ENCODE measurements at regions not wholly inside any gene's neighbourhood (a gene's known extent, or its start where the extent isn't known, plus 50 kb on each side); places are given as distances from the start of the nearest gene placed in this dataset.

DNA sequence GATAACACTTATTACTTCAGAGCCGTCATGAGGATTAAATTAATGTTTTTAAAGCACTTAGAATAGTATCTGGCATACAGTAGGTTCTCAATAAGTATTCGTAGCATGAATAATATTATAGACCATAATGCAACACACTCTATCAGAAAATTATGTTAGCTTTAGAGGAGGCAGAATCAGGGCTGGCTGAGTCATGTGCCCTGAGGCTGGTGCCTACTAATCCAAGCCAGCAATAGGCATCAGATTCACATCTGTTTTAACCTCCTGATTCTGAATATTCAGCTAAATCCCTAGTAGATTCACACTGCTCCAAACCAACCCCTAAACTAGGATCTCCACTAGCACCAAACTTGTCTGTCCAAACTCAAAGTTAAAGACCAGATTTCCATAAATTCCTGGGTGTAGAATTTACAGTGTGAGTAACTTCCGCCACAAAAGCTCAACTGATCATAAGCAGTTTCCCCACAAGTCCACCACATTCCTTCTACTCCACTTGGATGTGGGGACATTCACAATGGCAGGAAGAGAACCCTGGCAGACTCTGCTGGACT lies 170.0 kb upstream of the DAPK1 start:
- DNase-seq (ENCODE audit: low spot score), result no peak
- intact Hi-C loops (cut with DNase I), result loop anchor here (10.0 kb wide), 1 partner anchor 713 kb away; no protein-coding TSS in a partner anchor

DNA sequence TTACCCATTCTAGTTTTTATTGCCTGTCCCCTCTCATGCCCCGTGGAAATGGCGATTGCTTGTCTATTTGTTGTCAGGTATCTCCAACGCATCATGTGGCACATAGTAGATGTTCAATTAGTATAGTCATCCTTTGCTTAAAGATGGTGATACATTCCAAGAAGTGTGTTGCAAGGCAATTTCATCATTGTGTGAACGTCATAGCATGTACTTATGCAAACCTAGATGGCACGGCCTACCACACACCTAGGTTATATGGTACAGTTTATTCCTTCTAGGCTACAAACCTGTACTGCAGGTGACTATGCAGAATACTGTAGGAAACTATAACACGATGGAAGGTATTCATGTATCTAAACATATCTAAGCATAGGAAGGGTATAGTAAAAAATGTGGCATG lies 163.9 kb upstream of the DAPK1 start:
- no peak for DNase-seq (ENCODE audit: low spot score)
- intact Hi-C loops (cut with DNase I), result loop anchor here (2.0 kb wide), 1 partner anchor 323 kb away; no protein-coding TSS in a partner anchor

DNA sequence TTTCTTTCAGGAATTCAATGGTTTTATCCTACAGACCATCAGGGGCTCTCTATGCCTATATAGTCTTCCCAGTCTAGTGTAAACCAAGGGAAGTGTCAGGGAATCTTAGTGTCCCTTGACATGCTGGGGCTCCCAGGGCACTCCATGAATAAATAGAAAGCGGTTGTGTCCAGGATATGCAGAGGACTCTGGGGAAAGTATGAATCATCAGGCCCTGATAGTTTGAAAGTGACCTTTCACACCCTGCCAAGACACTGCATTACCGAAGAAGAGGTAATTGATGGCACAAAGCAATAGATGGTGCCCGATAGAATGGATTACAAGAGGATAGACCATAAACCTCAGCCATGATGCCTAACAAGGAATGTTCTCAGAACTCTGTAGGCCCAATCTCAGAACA lies 163.3 kb upstream of the DAPK1 start:
- intact Hi-C loops (cut with DNase I), result loop anchor here (2.0 kb wide), 1 partner anchor 322 kb away; no protein-coding TSS in a partner anchor
- DNase-seq (ENCODE audit: low spot score), result no peak

DNA sequence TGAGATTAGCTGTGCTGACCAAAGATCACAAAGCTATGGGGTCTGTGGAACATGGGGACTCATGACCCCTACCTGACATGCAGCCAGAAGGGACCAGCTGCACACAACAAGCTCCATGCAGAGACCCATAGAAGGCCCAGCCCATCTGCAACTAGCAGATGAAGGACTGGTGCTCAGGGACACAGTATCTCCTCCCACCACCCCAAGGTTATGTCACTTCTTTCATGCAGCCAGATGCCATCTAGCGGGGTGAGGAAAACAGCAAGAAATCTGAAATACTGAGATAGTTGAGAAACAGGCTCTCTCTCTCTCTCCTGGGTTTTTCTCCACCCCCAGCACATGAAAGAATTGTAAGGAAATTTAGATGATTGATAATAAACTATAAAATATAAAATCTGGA lies 161.3 kb upstream of the DAPK1 start:
- no peak for DNase-seq (ENCODE audit: low spot score)
- intact Hi-C loops (cut with DNase I), result no loop called here

DNA sequence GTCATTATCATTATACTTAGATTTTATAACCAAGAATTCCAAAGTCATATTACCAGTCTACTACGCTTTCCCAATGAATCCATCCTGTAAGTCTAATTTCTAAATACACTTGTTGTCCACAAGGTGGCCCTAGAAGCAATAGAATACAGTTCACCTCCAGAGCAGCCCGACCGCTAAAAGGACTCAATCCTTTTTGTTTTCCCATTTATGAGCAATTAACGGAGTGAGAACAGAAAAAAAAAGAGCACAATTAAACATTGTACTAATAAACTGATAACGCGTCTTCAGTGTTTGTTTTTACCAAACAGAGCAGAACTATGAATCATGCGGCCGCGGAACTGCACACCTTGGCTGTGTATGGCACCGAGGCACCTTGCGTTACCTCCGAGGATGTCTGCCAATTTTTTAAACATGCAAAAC lies 160.7 kb upstream of the DAPK1 start:
- intact Hi-C loops (cut with DNase I), result loop anchor here (1.0 kb wide), 1 partner anchor 326 kb away; no protein-coding TSS in a partner anchor
- DNase-seq (ENCODE audit: low spot score), result no peak

DNA sequence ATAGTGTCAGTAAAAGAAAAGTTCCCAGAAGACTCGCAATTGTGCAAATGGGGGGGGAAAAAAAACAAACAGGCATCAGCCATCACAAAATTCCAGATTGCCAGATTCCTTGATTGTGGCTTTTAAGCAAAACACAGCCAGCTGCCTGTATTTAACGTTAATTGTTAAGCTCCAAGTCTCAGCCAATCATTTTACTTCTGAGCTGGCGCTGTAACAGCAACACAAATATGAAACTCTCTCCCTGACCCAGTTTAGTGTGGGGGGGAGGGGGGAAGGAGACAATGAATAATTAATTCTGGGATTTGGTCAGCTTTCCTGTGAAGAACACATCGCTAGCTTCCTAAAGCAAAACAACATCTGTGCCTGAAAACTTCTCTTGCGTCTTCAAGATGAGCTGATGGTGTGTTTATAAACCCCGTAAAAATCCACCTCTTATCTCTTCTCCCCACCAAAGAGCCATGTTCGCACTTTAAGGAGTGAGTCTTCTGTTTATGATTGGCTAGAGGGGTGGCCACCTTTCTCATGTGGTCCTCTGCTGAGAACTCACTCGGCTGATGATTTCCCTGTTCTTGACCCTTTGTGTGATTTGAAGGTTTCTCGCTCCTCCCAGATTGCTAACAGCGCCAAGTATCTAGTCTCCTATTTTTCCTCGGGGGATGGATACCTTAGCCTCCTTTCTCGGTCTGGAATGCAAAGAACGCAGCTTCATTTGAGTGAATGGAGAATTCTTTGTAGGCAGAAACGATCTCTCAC lies 160.2 kb upstream of the DAPK1 start:
- no peak for DNase-seq (ENCODE audit: low spot score)
- intact Hi-C loops (cut with DNase I), result loop anchor here (1.0 kb wide), 1 partner anchor 326 kb away; no protein-coding TSS in a partner anchor

DNA sequence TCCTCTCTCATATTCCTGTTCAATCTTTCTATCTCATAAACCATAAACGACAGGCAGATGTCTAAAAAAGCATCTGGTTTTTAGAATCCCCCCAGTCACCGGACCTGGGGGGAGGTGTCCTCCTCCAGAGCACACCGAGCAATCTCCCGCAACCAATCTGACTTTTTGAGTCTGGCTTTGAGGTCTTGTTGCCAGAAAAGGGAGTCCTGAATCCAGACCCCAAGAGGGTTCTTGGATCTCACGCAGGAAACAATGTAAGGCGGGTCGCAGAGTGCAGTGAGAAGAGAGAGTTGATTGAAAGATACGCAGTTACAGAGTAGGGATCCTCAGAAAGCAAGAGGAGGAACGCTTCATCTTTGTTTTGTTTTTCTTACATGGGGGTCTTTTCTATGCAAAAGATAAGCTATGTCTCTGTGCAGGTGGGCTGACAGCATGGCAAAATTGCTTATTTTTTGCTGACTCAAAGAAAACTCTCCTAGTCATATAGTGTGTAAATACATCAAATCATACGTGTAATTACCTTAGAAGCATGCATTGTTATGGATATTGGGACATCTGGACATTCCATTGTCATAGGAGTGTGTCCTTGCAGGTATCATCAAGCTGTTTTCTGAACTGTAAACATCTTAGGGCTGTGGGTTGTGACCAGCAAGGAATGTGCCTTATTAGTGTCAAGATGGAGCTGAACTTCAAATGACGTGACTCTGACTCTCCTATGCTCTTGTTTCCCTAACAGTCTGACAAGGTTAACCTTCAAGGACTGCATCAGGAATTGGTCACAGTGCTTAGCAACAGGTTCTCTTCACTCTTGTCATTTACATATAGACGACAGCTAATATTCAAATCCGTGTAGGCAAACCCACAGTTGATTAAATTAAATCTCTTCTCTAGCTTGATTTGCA lies 159.3 kb upstream of the DAPK1 start:
- no peak for DNase-seq (ENCODE audit: low spot score)
- intact Hi-C loops (cut with DNase I), result no loop called here

DNA sequence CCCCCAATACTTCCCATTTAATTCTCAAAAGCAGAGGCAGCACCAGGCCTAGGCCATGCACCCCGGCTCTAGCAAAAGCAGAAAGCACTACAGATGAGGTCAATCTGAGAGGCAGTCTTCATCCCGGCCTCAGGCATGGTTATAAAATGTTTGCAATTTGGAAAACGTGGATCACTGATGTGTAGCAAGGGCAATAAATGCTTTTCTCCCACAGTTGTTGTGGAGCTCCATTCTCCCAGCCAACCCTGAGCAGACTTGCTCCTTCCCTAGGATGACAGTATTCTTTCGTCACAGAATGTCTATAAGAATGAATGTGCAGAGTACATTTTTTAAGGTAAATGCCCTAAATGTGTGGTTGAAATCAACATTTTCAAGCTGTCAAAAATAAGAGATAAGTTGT lies 157.3 kb upstream of the DAPK1 start:
- intact Hi-C loops (cut with DNase I), result no loop called here
- no peak for DNase-seq (ENCODE audit: low spot score)

DNA sequence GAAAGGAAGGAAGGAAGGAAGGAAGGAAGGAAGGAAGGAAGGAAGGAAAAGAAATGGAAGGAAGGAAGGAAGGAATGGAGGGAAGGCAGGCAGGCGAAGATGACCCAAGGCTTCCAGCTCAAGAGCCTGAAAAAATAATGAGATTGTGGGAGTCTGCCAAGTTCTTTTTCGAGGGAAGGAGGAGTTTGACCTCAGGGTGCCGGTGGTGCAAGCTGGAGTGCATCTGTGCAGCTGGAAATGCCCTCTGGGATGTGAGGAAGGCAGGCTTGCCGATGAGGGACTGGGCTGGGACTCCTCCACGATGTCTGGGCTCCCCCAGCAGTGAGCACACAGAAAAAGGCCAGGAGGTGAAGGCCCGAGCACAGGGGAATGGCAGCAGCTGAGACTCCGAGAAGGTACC lies 154.9 kb upstream of the DAPK1 start:
- DNase-seq (ENCODE audit: low spot score), result no peak
- intact Hi-C loops (cut with DNase I), result no loop called here

DNA sequence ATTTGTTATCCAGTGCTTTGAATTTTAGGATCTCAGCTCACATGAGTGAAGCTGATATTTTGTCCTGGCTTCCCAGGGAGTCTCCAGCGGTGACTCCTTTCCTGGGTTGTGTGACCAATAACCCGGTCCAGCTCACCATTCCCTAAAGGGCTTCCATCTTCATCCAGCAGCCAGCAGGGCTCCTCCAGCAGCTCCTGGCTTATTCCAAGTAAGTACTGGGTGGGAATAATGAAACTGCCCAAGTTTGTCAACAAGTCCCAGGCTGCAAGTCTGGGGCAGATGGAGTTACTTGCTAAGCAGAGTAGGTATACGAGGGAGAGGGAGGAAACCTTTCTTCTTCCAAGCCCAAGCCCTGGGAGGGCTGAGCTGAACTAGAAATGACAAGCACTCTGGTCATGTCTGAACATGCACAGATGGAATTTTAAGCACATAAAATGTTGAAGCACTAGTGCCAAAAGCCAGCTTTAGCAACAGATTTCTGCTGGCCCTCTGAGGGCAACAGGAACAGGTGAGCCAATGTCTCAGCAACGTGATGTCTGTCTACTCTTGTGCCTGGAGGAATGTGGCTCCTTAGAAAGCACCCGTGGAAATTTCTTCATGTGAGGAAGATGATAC lies 153.7 kb upstream of the DAPK1 start:
- intact Hi-C loops (cut with DNase I), result no loop called here
- no peak for DNase-seq (ENCODE audit: low spot score)

DNA sequence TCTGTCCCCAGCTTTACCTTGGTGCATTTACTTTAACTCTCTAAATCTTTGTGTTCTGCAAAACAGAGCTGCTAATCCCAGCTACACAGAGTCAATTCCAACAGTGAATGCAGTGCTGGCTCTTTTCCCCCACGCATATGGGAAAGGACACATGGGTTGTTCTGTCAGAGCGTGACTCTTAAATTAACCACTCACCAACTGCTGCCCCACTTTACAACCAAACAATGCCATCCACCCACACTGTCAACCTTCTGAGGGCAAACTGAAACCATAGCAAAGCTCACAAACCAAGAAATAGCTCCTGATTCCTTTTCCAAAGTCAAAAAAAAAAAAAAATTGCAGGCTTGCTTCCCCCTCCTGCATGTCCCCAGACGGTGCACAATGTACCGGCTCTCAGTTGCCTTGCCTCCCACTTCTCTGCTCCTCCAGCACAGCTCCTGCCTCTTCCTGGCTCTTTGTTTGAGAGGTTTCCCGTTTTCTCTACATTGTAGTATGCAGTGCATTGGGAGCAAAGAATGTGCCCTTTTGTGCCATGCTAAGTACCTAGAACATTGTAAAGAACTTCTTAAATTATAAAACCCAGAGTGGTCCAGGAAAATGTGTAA lies 151.5 kb upstream of the DAPK1 start:
- intact Hi-C loops (cut with DNase I), result no loop called here
- no peak for DNase-seq (ENCODE audit: low spot score)

DNA sequence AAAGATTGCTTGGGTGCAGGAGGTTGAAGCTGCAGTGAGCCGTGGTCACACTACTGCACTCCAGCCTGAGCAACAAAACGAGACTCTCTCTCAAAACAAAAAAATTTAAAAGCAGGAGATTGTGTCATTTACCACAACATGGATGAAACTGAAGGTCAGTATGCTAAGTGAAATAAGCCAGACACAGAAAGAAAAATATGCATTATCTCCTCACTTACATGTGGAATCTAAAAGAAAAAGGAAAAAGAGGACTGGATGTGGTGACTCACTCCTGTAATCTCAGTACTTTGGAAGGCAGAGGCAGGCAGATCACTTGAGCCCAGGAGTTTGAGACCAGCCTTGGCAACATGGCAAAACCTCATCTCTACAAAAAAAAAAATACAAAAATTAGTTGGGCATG lies 146.8 kb upstream of the DAPK1 start:
- DNase-seq (ENCODE audit: low spot score), result no peak
- intact Hi-C loops (cut with DNase I), result no loop called here

DNA sequence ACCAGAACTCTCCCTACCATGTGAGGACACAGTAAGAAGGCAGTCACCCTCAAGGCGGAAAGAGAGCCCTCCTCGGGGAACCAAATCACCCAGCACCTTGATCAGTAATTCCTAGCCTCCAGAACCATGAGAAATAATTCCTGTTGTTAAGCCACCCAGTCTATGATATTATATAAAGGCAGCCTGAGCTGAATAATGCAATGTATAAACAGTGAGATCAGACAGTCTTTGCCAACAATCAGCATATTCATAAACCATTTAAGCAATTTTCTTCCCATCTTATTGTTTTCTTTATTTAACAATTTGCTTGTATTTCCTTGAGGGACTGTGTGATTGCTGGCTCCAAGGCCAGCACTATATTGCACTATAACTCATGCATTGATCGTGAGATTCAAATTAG lies 144.4 kb upstream of the DAPK1 start:
- intact Hi-C loops (cut with DNase I), result no loop called here
- DNase-seq (ENCODE audit: low spot score), result no peak

DNA sequence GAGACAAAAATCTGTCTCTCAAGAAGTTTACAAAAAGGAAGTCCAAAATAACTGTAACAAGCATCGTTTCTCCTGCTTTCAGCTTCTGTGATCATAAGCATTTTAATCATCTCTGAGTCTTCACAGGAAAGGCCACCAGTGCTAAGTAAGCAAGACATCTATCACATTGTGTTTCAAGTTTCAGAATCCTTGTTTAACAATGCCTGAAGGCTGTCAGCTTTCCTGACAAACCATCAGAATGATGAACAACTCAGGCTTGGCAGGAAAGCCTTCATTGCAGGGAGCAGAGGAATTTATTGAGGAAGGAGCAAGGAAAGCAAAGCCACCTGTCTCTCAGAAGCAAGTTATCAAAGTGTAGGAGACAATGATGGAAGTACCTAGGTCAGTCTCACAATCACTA lies 143.5 kb upstream of the DAPK1 start:
- no peak for DNase-seq (ENCODE audit: low spot score)

DNA sequence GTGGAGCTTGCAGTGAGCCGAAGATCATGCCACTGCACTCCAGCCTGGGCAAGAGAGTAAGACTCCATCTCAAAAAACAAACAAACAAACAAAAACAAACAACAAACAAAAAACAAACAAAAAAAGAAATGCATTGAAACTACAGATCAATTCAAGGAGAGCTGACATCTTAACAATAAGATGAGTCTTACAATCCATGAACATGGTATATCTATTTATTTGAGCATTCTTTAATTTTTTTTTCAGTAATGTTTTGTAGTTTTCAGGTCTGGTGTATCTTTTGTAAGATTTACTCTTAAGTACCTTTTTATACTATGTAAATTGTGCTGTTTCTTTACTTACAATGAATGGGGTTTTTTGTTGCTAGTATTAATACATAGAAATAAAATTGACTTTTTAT lies 140.1 kb upstream of the DAPK1 start:
- intact Hi-C loops (cut with DNase I), result no loop called here
- DNase-seq (ENCODE audit: low spot score), result no peak

More for the DNA sequence above, 143.5 kb upstream of the DAPK1 start:
- intact Hi-C loops (cut with DNase I), result no loop called here

DNA sequence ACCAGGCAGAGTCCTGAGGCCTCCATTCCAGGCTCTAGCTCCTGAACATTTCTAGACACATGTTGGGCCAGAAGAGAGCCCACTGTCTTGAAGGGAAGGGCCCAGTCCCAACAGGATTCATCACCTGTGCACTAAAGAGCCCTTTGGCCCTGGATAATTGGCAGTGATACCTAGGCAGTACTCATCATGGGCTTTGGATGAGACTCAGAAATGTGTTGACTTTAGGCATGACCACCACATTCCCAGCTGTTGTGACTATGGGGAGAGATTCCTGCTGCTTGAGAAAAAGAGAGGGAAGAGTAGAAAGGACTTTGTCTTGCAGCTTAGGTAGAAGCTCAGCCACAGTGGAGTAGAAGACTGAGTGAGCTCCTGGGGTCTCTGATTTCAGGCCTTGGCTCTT lies 138.4 kb upstream of the DAPK1 start:
- intact Hi-C loops (cut with DNase I), result no loop called here
- no peak for DNase-seq (ENCODE audit: low spot score)

DNA sequence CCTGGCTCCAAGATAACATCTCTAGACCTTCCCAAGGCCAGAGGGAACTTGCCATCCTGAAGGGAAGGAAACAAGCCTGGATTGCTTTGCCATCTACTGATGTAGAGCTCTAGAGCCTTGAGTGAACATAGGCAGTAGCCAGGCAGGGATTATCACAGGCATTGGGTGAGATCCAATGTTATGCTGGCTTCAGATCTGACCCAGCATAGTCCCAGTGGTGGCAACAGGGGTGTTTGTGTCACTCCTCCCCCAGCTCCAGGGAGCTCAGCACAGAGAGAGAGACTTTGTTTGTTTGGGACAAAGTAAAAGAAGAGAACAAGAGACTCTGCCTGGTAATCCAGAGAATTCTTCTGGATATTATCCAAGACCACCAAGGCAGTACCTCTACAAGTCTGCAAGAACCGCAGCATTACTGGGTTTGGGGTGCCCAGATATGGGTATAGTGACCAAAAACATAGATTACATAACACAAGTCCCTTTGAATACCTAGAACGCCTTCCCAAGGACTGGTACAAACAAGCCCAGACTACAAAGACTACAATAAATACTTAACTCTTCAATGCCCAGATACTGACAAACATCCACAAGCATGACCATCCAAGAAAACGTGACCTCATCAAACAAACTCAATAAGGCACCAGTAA lies 137.6 kb upstream of the DAPK1 start:
- intact Hi-C loops (cut with DNase I), result no loop called here
- no peak for DNase-seq (ENCODE audit: low spot score)

DNA sequence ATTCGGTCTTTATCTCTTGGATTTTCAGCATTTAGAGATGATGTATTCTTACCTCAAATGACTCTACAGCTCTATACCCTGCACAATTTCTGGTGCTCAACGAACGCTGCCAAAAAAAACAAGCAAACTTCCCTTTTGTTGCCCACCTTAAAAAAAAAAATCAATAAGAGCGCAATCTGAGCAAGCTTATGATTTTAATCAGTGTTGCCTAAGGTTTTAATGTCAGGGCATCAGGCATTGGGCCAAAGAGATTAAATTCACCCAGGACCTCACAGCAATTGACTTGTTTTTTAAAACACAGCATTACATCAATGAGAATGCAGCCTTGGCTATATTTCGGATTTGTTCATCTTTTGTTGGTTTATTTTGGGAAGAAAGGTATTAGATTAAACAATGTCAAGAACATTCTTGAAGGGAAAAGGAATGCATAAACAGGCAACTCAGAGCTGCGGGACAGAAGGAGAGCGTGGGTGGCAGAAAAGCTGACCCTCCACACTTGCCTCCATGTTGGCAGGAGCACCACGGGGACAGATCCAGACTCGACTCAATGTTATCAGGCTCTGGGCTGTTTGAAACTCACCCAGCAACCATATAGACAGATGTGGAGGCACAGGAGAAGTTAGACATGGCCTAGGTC lies 127.5 kb upstream of the DAPK1 start:
- DNase-seq (ENCODE audit: low spot score), result no peak
- intact Hi-C loops (cut with DNase I), result no loop called here
